Spleen (tissue), 11 donors: ENCODE measurements at regions not wholly inside any gene's neighbourhood (a gene's known extent, or its start where the extent isn't known, plus 50 kb on each side); places are given as distances from the start of the nearest gene placed in this dataset.

Source experiments
- DNase-seq: peaks from one replicate; pipeline ENCODE4 v3.0.0-alpha.2; 2020
- H3K27ac ChIP-seq, 8 donors: fragments of 200-600 bp; sonication (generic) in 7 of 8; 1 replicate in 4 of 8; 2 replicates in 4 of 8; pipeline versions ENCODE4 v1.5.0 to v1.8.0; 2016 to 2021; ENCODE audit warnings: inconsistent platforms in 4 of 8, mild to moderate bottlenecking in 4 of 8, moderate library complexity in 1 of 8
- H3K27me3 ChIP-seq, 7 donors: fragments of 200-600 bp; sonication (generic) in 6 of 7; replicated peaks in 1 of 7; 1 replicate in 4 of 7; 2 replicates in 3 of 7; pipeline versions ENCODE4 v1.5.0 to v1.8.0; 2016 to 2021; ENCODE audit warnings: inconsistent platforms in 3 of 7, mild to moderate bottlenecking in 1 of 7
- H3K36me3 ChIP-seq, 6 donors: fragments of 200-600 bp; sonication (generic) in 5 of 6; 1 replicate in 4 of 6; 2 replicates in 2 of 6; pipeline versions ENCODE4 v1.5.0 to v1.8.0; 2016 to 2021; ENCODE audit warnings: inconsistent platforms in 2 of 6
- H3K4me1 ChIP-seq, 6 donors: fragments of 200-600 bp; sonication (generic) in 5 of 6; 1 replicate in 3 of 6; 2 replicates in 3 of 6; pipeline versions ENCODE4 v1.5.0 to v1.8.0; 2016 to 2021; ENCODE audit warnings: inconsistent platforms in 3 of 6
- H3K4me3 ChIP-seq, 8 donors: fragments of 200-600 bp; sonication (generic) in 7 of 8; 1 replicate in 4 of 8; 2 replicates in 4 of 8; pipeline versions ENCODE4 v1.5.0 to v1.8.0; 2016 to 2021; ENCODE audit warnings: inconsistent platforms in 4 of 8, mild to moderate bottlenecking in 4 of 8, moderate library complexity in 2 of 8
- H3K9me3 ChIP-seq, 8 donors: fragments of 200-600 bp; sonication (generic) in 7 of 8; 1 replicate in 4 of 8; 2 replicates in 4 of 8; pipeline versions ENCODE4 v1.5.0 to v1.8.0; 2016 to 2021; ENCODE audit warnings: inconsistent platforms in 4 of 8
- CTCF ChIP-seq, 11 experiments: fragments of 200-600 bp in 7 of 11; fragments of 450-650 bp in 4 of 11; sonication (generic) in 4 of 11; IDR thresholded peaks in 8 of 11; conservative IDR thresholded peaks in 3 of 11; 1 replicate in 7 of 11; 2 replicates in 4 of 11; pipeline versions ENCODE4 v1.4.0 to v1.8.0; 2016 to 2021; ENCODE audit warnings: antibody characterized with exemption in 11 of 11, inconsistent platforms in 4 of 11, mild to moderate bottlenecking in 1 of 11
- POLR2A ChIP-seq, 3 donors: fragments of 450-650 bp; IDR thresholded peaks; one replicate each; pipeline ENCODE4 v1.5.1; 2017; ENCODE audit warnings: antibody characterized with exemption in 3 of 3, mild to moderate bottlenecking in 1 of 3
- POLR2AphosphoS5 ChIP-seq, 3 donors: sonication (generic); formaldehyde crosslinking; IDR thresholded peaks; one replicate each; pipeline ENCODE4 v1.5.1; 2017; ENCODE audit warnings: antibody characterized with exemption in 3 of 3
- WGBS, 5 donors: extraction: QIAGEN DNeasy Blood & Tissue Kit in 3 of 5; methylation state at CpG; one replicate each; pipeline versions ENCODE4 v1.1.5 to v1.1.7; 2013 to 2018; 5-methylcytosine and 5-hydroxymethylcytosine counted together
- intact Hi-C: fragments of 100-400 bp; cut with DNase I; formaldehyde crosslinking; loops from one replicate; pipeline ENCODE4 v1.15.0; 2023; ENCODE audit warnings: low total_unique reads
- donor health status: healthy with polysubstance abuse.
- donor health status: DM: no; HTN: no; CAD: no; lungs with moderate emphysema.
- donor health status: DM: no; HTN: no; CAD: no.
- donor health status: Bipolar disorder and iron deficiency.
- donor health status: healthy.
- donor health status: DM: no; HTN: no; CAD: no.
- donor health status: DM: yes; HTN: yes; CAD: no.

- H3K27ac ChIP-seq = no peak overlapping the region
- WGBS, 5 donors = 63 to 76% (median 74%) methylated on average over 3 of the region's 3 CpGs
- TF ChIP-seq CTCF (IDR thresholded peaks at IDR 0.05 in 8 of 11, conservative IDR thresholded peaks at IDR 0.05 in 3 of 11) = no peak
- no peak for TF ChIP-seq POLR2AphosphoS5 (IDR thresholded peaks at IDR 0.05)
- no peak for TF ChIP-seq POLR2A (IDR thresholded peaks at IDR 0.05)
These were observed 605.1 kb downstream of the ELAVL2 start for GRCh38 chr9:23220957-23221356.

GRCh38 chr9:23229890-23230317 lies 596.1 kb downstream of the ELAVL2 start:
- 38 to 48% (median 44%) methylated on average over 6 of the region's 6 CpGs for WGBS, 5 donors
- Histone ChIP-seq H3K4me3 (no peak overlapping the region), H3K27me3 (no peaks in the 10 kb centered on the region), H3K4me1 (no peaks in the 10 kb centered on the region), H3K27ac (no peak overlapping the region), H3K9me3 (peaks cover 0 to 7% (median 0%) of the 10 kb centered on the region in 8 donors), H3K36me3 (no peaks in the 10 kb centered on the region)
- intact Hi-C loops = no loop called here
- no peak for DNase-seq
- TF ChIP-seq POLR2A (IDR thresholded peaks at IDR 0.05) (no peak), POLR2AphosphoS5 (IDR thresholded peaks at IDR 0.05) (no peak), CTCF (IDR thresholded peaks at IDR 0.05 in 8 of 11, conservative IDR thresholded peaks at IDR 0.05 in 3 of 11) (no peak)

More at GRCh38 chr9:23220957-23221356, 605.1 kb downstream of the ELAVL2 start:
- no peaks in the 10 kb centered on the region for H3K4me1 ChIP-seq
- intact Hi-C loops = no loop called here
- no peaks in the 10 kb centered on the region for H3K36me3 ChIP-seq
- H3K27me3 ChIP-seq = no peaks in the 10 kb centered on the region
- no peak for DNase-seq
- H3K9me3 ChIP-seq = peaks cover 0 to 12% (median 6%) of the 10 kb centered on the region in 8 donors
- no peak overlapping the region for H3K4me3 ChIP-seq

- TF ChIP-seq POLR2A (IDR thresholded peaks at IDR 0.05) (no peak), POLR2AphosphoS5 (IDR thresholded peaks at IDR 0.05) (no peak), CTCF (IDR thresholded peaks at IDR 0.05 in 8 of 11, conservative IDR thresholded peaks at IDR 0.05 in 3 of 11) (no peak)
- DNase-seq = no peak
- H3K4me1 ChIP-seq = no peaks in the 10 kb centered on the region
- 34 to 55% (median 42%) methylated on average over 2 of the region's 2 CpGs for WGBS, 5 donors
- H3K36me3 ChIP-seq = no peaks in the 10 kb centered on the region
- intact Hi-C loops = no loop called here
- peaks cover 0 to 4% (median 3%) of the 10 kb centered on the region in 8 donors for H3K9me3 ChIP-seq
- H3K4me3 ChIP-seq = no peak overlapping the region
- no peaks in the 10 kb centered on the region for H3K27me3 ChIP-seq
- H3K27ac ChIP-seq = no peak overlapping the region
These were observed 593.2 kb downstream of the ELAVL2 start for GRCh38 chr9:23232831-23233230.

GRCh38 chr9:23243523-23243922 lies 582.5 kb downstream of the ELAVL2 start:
- H3K36me3 ChIP-seq = no peaks in the 10 kb centered on the region
- 76 to 93% (median 80%) methylated on average over 1 of the region's 1 CpG for WGBS, 5 donors
- H3K27me3 ChIP-seq = no peaks in the 10 kb centered on the region
- H3K4me3 ChIP-seq = no peak overlapping the region
- peaks cover 0 to 35% (median 21%) of the 10 kb centered on the region in 8 donors for H3K9me3 ChIP-seq
- no peak for DNase-seq
- intact Hi-C loops = no loop called here
- no peak overlapping the region for H3K27ac ChIP-seq
- no peak for TF ChIP-seq CTCF (IDR thresholded peaks at IDR 0.05 in 8 of 11, conservative IDR thresholded peaks at IDR 0.05 in 3 of 11)
- no peak for TF ChIP-seq POLR2AphosphoS5 (IDR thresholded peaks at IDR 0.05)
- no peak for TF ChIP-seq POLR2A (IDR thresholded peaks at IDR 0.05)
- H3K4me1 ChIP-seq = no peaks in the 10 kb centered on the region
